K562 (cell line): ENCODE measurements at regions not wholly inside any gene's neighbourhood (a gene's known extent, or its start where the extent isn't known, plus 50 kb on each side); places are given as distances from the start of the nearest gene placed in this dataset.

Source experiments
- ATAC-seq: fragments of 200-7000 bp; cut with Tn5 transposase; 3 replicates; pipeline ENCODE4 v1.9.1; 2020; ENCODE audit warnings: moderate library complexity
- BruUV-seq: library from RNA; stranded (reverse); fragments of 400-500 nt; replicated peaks from 2 replicates; lab custom pipeline; 2021; lab: Mats Ljungman, UMichigan
- CTCF ChIA-PET: fragments of 300-600 bp; formaldehyde crosslinking; extraction: SDS; loops from one replicate; lab custom pipeline; 2021; ENCODE audit warnings: low intra/inter-chr PET ratio; lab: Yijun Ruan, JAX
- POLR2A ChIA-PET: fragments of 300-600, 350-650 bp; sonication (Branson Sonifier 250); formaldehyde crosslinking; extraction: SDS; loops from one replicate; lab custom pipeline; 2021; ENCODE audit warnings: antibody characterized with exemption, inconsistent platforms; lab: Yijun Ruan, JAX
- DNase-seq, 4 experiments: peaks; one replicate each; pipeline versions ENCODE4 v3.0.0 to v3.0.0-alpha.2; 2011 to 2018; ENCODE audit warnings: low spot score in 3 of 4, mixed read lengths in 3 of 4; ENCODE audit errors: extremely low read depth in 1 of 4
- FAIRE-seq: peaks from 2 replicates; lab custom pipeline; 2011; peaks lifted over from hg19 to GRCh38; lab: Jason Lieb, UNC
- H2AFZ ChIP-seq: 2 replicates; pipeline ENCODE4 v1.6.0; 2011; ENCODE audit warnings: low read depth, low read length, control low read depth, inconsistent platforms
- H3K27ac ChIP-seq: fragments of 200-600 bp; 3 replicates; pipeline ENCODE4 v1.8.0; 2011; ENCODE audit warnings: low read depth, mild to moderate bottlenecking, control low read depth, inconsistent platforms, low read length, moderate library complexity, mixed read lengths; ENCODE audit errors: extremely low read depth
- H3K27me3 ChIP-seq, 2 experiments: fragments of 300-600 bp in 1 of 2; 2 replicates in 1 of 2; 3 replicates in 1 of 2; pipeline versions ENCODE4 v1.6.0 to v1.8.0; 2011; ENCODE audit warnings: inconsistent platforms in 2 of 2, low read length in 2 of 2, mild to moderate bottlenecking in 1 of 2, mixed read lengths in 1 of 2, moderate library complexity in 1 of 2; ENCODE audit not compliant: control insufficient read depth in 2 of 2, insufficient read depth in 2 of 2
- H3K36me3 ChIP-seq: fragments of 300-600 bp; 3 replicates; pipeline ENCODE4 v1.8.0; 2011; ENCODE audit warnings: mild to moderate bottlenecking, low read length, inconsistent platforms; ENCODE audit not compliant: control insufficient read depth, insufficient read depth
- H3K4me1 ChIP-seq, 2 experiments: fragments of 200-600 bp in 1 of 2; replicated peaks in 1 of 2; 2 replicates in 1 of 2; 3 replicates in 1 of 2; pipeline versions ENCODE4 v1.5.1 to v1.8.0; 2011; ENCODE audit warnings: inconsistent platforms in 2 of 2, low read length in 2 of 2, mild to moderate bottlenecking in 1 of 2, mixed read lengths in 1 of 2, moderate library complexity in 1 of 2; ENCODE audit not compliant: control insufficient read depth in 2 of 2, insufficient read depth in 2 of 2
- H3K4me2 ChIP-seq: 2 replicates; pipeline ENCODE4 v1.6.1; 2011; ENCODE audit warnings: low read length, control low read depth, inconsistent platforms, mixed read lengths; ENCODE audit not compliant: insufficient read depth
- H3K4me3 ChIP-seq: fragments of 200-600 bp; sonication (generic), shearing (Covaris generic); 2 replicates; pipeline ENCODE4 v1.5.1; 2016; ENCODE audit warnings: control low read depth, inconsistent platforms
- H3K79me2 ChIP-seq: fragments of 200-600 bp; 3 replicates; pipeline ENCODE4 v1.8.0; 2011; ENCODE audit warnings: low read length, inconsistent platforms; ENCODE audit not compliant: control insufficient read depth, insufficient read depth
- H3K9ac ChIP-seq, 2 experiments: 2 replicates each; pipeline versions ENCODE4 v1.6.0 to v1.6.1; 2011; ENCODE audit warnings: low read depth in 2 of 2, low read length in 2 of 2, control low read depth in 1 of 2, inconsistent platforms in 1 of 2, mild to moderate bottlenecking in 1 of 2, mixed read lengths in 1 of 2; ENCODE audit not compliant: insufficient read depth in 1 of 2
- H3K9me1 ChIP-seq: one replicate; pipeline ENCODE4 v1.6.0; 2011; ENCODE audit warnings: inconsistent platforms, mild to moderate bottlenecking, low read length, moderate library complexity; ENCODE audit not compliant: control insufficient read depth, insufficient read depth
- H3K9me3 ChIP-seq: replicated peaks from 2 replicates; pipeline ENCODE4 v1.5.1; 2011; ENCODE audit warnings: low read depth, low read length, inconsistent platforms; ENCODE audit not compliant: control insufficient read depth, insufficient read depth
- H4K20me1 ChIP-seq: replicated peaks from 2 replicates; pipeline ENCODE4 v1.6.1; 2011; ENCODE audit warnings: low read length, inconsistent platforms, mixed read lengths; ENCODE audit not compliant: control insufficient read depth, insufficient read depth
- ZNF197 ChIP-seq: fragments of 200-800 bp; sonication (Bioruptor generic); IDR thresholded peaks from 2 replicates; pipeline ENCODE4 v1.6.1; 2016; ENCODE audit warnings: low read depth, missing genetic modification characterization, missing compliant biosample characterization
- ZNF655 ChIP-seq: fragments of 250-450 bp; sonication (Bioruptor Pico); IDR thresholded peaks from 2 replicates; pipeline ENCODE4 v1.5.0; 2021
- WGBS: fragments of 100-300 bp; shearing (Covaris generic); methylation state at CpG from one replicate; pipeline ENCODE4 v1.1.6; 2016; ENCODE audit warnings: low coverage, mixed read lengths; ENCODE audit not compliant: insufficient coverage; ENCODE audit errors: missing lambda C conversion rate; 5-methylcytosine and 5-hydroxymethylcytosine counted together
- in situ Hi-C: fragments of 300-500 bp; cut with MboI; formaldehyde crosslinking; loops from 4 replicates; pipeline ENCODE4 v1.15.0; 2018; ENCODE audit warnings: inconsistent platforms, mixed read lengths
- intact Hi-C: fragments of 100-400 bp; cut with micrococcal nuclease; formaldehyde crosslinking; loops from 2 replicates; pipeline ENCODE4 v1.14.2; 2022

GRCh38 chr3:140859592-140860336 lies 81.9 kb upstream of the SLC25A36 start:
- BruUV-seq: no TSS peak
- H3K79me2 ChIP-seq: no peaks in the 10 kb centered on the region
- no peak overlapping the region for H3K4me3 ChIP-seq
- H3K36me3 ChIP-seq: no peaks in the 10 kb centered on the region
- no peak overlapping the region for H3K4me2 ChIP-seq
- TF ChIP-seq ZNF655 (CRISPR knock-in tag) (no peak), ZNF197 (CRISPR knock-in tag) (no peak)
- H2AFZ ChIP-seq: no peak overlapping the region
- no peak overlapping the region for H3K27ac ChIP-seq
- DNase-seq (no peak), ATAC-seq (no peak), FAIRE-seq (no peak)
- in situ Hi-C loops (loop anchor here (25.0 kb wide), 1 partner anchor 722 kb away; no protein-coding TSS in a partner anchor), intact Hi-C loops (loop anchor here (5.0 kb wide), 1 partner anchor 922 kb away; the partner anchor contains the start of gene CLSTN2)
- no peaks in the 10 kb centered on the region for H3K9me3 ChIP-seq
- H3K4me1 ChIP-seq: no peaks in the 10 kb centered on the region
- H3K27me3 ChIP-seq: no peaks in the 10 kb centered on the region
- CTCF ChIA-PET: no interaction called here
- H3K9me1 ChIP-seq: no peaks in the 10 kb centered on the region
- no peak overlapping the region for H3K9ac ChIP-seq
- 0 out of 2 replicates have a peak, but pooled peaks cover 3% of the 10 kb centered on the region for H4K20me1 ChIP-seq
- POLR2A ChIA-PET: interaction anchor here (0.5 kb wide), 1 partner anchor 487 kb away, joined by 3 read pairs; no protein-coding TSS in a partner anchor
- WGBS: 0% methylated on average over 5 of the region's 5 CpGs
